ENCODE measurements at regions not wholly inside any gene's neighbourhood (a gene's known extent, or its start where the extent isn't known, plus 50 kb on each side); places are given as distances from the start of the nearest gene placed in this dataset.
"Not testable (repeated sequence)": the region's sequence is repeated elsewhere in the genome, so short reads cannot be mapped to it uniquely, and the experiment has no call there.

DNA sequence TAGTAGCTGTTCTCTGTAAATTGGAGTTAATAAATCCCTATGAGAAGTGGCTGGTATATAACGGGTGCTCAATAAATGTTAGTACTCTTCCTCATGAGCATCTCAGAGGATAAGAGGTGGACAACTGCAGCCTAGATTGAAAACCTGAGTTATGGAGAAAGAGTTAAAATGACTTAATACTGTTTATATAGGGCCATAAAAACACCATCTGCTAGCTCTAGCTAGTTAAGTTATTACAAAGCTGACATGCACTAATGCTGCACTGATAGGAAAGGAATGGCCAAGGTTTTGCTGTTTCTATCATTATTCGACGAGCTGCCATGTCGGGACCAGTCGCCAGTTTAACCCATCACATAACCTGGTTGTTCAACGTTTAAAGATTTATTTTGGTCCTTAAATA, 72.0 kb upstream of the SEL1L start:
- DNase-seq = no peak
- Histone ChIP-seq H3K9me3 (ENCODE audit: control insufficient read depth in 4 of 4, insufficient read depth in 3 of 4, low read length in 3 of 4) (no peaks in the 10 kb centered on the region), H3K4me3 (no peak overlapping the region), H3K9ac (ENCODE audit: insufficient read depth in 1 of 2, low read length in 2 of 2) (no peak overlapping the region), H3K36me3 (ENCODE audit: control insufficient read depth in 4 of 4, insufficient read depth in 4 of 4, low read length in 4 of 4) (no peaks in the 10 kb centered on the region), H3K27me3 (ENCODE audit: control insufficient read depth in 3 of 3, insufficient read depth in 3 of 3, low read length in 2 of 3) (no peaks in the 10 kb centered on the region), H3K27ac (ENCODE audit: low read depth in 1 of 2, low read length in 1 of 2) (no peak overlapping the region), H3K4me1 (ENCODE audit: control insufficient read depth in 5 of 5, insufficient read depth in 5 of 5, low read length in 5 of 5) (no peaks in the 10 kb centered on the region)
- no peak for ATAC-seq (ENCODE audit: insufficient read depth, low FRiP score)
- 67 to 85% methylated on average over 6 of the region's 6 CpGs for WGBS, 2 donors
- TF ChIP-seq, protein P1, sequence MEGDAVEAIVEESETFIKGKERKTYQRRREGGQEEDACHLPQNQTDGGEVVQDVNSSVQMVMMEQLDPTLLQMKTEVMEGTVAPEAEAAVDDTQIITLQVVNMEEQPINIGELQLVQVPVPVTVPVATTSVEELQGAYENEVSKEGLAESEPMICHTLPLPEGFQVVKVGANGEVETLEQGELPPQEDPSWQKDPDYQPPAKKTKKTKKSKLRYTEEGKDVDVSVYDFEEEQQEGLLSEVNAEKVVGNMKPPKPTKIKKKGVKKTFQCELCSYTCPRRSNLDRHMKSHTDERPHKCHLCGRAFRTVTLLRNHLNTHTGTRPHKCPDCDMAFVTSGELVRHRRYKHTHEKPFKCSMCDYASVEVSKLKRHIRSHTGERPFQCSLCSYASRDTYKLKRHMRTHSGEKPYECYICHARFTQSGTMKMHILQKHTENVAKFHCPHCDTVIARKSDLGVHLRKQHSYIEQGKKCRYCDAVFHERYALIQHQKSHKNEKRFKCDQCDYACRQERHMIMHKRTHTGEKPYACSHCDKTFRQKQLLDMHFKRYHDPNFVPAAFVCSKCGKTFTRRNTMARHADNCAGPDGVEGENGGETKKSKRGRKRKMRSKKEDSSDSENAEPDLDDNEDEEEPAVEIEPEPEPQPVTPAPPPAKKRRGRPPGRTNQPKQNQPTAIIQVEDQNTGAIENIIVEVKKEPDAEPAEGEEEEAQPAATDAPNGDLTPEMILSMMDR (IDR thresholded peaks at IDR 0.05; ENCODE audit: control extremely low read depth, extremely low read depth) = no peak

DNA sequence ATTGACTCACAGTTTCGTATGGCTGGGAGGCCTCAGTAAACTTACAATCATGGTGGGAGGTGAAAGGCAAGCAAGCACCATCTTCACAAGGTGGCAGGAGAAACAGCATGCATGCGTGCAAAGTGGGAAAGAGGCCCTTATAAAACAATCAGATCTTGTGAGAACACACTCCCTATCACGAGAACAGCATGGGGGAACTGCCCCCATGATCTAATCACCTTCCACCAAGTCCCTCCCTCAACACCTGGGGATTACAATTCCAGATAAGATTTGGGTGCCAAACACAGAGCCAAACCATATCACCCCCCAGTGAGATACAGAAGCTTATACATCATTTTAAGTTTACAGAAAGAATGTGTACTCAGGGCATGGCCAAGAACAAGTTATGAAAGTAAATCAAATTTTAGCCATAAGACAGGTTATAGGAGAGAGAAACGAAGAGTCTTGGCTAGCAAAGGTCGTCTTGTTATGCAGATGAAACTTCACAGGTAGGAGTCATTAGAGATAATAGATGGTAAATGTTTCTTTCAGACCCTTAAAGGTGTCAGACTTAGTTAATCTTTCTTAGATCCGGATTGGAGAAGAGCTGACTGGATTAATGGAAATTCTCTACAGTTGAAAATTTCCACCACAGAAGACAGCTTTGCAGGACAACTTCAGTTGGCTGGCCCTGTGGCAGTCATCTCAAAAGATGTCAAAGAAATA, 79.8 kb upstream of the SEL1L start:
- H3K36me3 ChIP-seq (ENCODE audit: control insufficient read depth in 4 of 4, insufficient read depth in 4 of 4, low read length in 4 of 4) = no peaks in the 10 kb centered on the region
- no peaks in the 10 kb centered on the region for H3K9me3 ChIP-seq (ENCODE audit: control insufficient read depth in 4 of 4, insufficient read depth in 3 of 4, low read length in 3 of 4)
- no peak overlapping the region for H3K4me3 ChIP-seq
- no peak for DNase-seq
- no peak for ATAC-seq (ENCODE audit: insufficient read depth, low FRiP score)
- no peaks in the 10 kb centered on the region for H3K27me3 ChIP-seq (ENCODE audit: control insufficient read depth in 3 of 3, insufficient read depth in 3 of 3, low read length in 2 of 3)
- WGBS, 2 donors = 60 to 63% methylated on average over 6 of the region's 6 CpGs
- no peak overlapping the region for H3K27ac ChIP-seq (ENCODE audit: low read depth in 1 of 2, low read length in 1 of 2)
- no peak overlapping the region for H3K9ac ChIP-seq (ENCODE audit: insufficient read depth in 1 of 2, low read length in 2 of 2)
- H3K4me1 ChIP-seq (ENCODE audit: control insufficient read depth in 5 of 5, insufficient read depth in 5 of 5, low read length in 5 of 5) = no peaks in the 10 kb centered on the region
- TF ChIP-seq, protein P1 (IDR thresholded peaks at IDR 0.05; ENCODE audit: control extremely low read depth, extremely low read depth) = no peak

DNA sequence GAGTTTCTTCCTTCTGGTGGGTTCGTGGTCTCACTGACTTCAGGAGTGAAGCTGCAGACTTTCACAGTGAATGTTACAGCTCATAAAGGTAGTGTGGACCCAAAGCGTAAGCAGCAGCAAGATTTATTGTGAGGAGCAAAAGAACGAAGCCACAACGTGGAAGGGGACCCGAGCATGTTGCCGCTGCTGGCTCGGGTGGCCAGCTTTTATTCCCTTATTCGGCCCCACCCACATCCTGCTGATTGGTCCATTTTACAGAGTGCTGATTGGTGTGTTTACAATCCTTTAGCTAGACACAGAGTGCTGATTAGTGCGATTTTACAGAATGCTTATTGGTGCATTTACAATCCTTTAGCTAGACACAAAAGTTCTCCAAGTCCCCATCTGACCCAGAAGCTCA, 80.6 kb upstream of the SEL1L start:
- not testable (repeated sequence) for H3K9ac ChIP-seq (ENCODE audit: insufficient read depth in 1 of 2, low read length in 2 of 2); ATAC-seq (ENCODE audit: insufficient read depth, low FRiP score); H3K27me3 ChIP-seq (ENCODE audit: control insufficient read depth in 3 of 3, insufficient read depth in 3 of 3, low read length in 2 of 3); H3K4me1 ChIP-seq (ENCODE audit: control insufficient read depth in 5 of 5, insufficient read depth in 5 of 5, low read length in 5 of 5); DNase-seq; H3K27ac ChIP-seq (ENCODE audit: low read depth in 1 of 2, low read length in 1 of 2); H3K4me3 ChIP-seq; H3K36me3 ChIP-seq (ENCODE audit: control insufficient read depth in 4 of 4, insufficient read depth in 4 of 4, low read length in 4 of 4); H3K9me3 ChIP-seq (ENCODE audit: control insufficient read depth in 4 of 4, insufficient read depth in 3 of 4, low read length in 3 of 4)
- WGBS, 2 donors = 88 to 90% methylated on average over 9 of the region's 9 CpGs

- Histone ChIP-seq H3K9ac (ENCODE audit: insufficient read depth in 1 of 2, low read length in 2 of 2) (no peak overlapping the region), H3K36me3 (ENCODE audit: control insufficient read depth in 4 of 4, insufficient read depth in 4 of 4, low read length in 4 of 4) (no peaks in the 10 kb centered on the region), H3K9me3 (ENCODE audit: control insufficient read depth in 4 of 4, insufficient read depth in 3 of 4, low read length in 3 of 4) (peaks cover 0 to 4% (median 0%) of the 10 kb centered on the region in 4 donors), H3K27me3 (ENCODE audit: control insufficient read depth in 3 of 3, insufficient read depth in 3 of 3, low read length in 2 of 3) (no peaks in the 10 kb centered on the region), H3K4me3 (no peak overlapping the region), H3K27ac (ENCODE audit: low read depth in 1 of 2, low read length in 1 of 2) (no peak overlapping the region), H3K4me1 (ENCODE audit: control insufficient read depth in 5 of 5, insufficient read depth in 5 of 5, low read length in 5 of 5) (no peaks in the 10 kb centered on the region)
- ATAC-seq (ENCODE audit: insufficient read depth, low FRiP score) (no peak), DNase-seq (no peak)
- WGBS, 2 donors = 53 to 63% methylated on average over 3 of the region's 3 CpGs
- TF ChIP-seq, protein P1 (IDR thresholded peaks at IDR 0.05; ENCODE audit: control extremely low read depth, extremely low read depth) = no peak
Observed at GRCh38 chr14:81618695-81619094, 85.0 kb upstream of the SEL1L start.
